ENCODE measurements at regions not wholly inside any gene's neighbourhood (a gene's known extent, or its start where the extent isn't known, plus 50 kb on each side); places are given as distances from the start of the nearest gene placed in this dataset.
A peak's percentile ranks its signal among the peaks of the same experiment; 100 is the strongest.
"Not testable (repeated sequence)": the region's sequence is repeated elsewhere in the genome, so short reads cannot be mapped to it uniquely, and the experiment has no call there.

DNA sequence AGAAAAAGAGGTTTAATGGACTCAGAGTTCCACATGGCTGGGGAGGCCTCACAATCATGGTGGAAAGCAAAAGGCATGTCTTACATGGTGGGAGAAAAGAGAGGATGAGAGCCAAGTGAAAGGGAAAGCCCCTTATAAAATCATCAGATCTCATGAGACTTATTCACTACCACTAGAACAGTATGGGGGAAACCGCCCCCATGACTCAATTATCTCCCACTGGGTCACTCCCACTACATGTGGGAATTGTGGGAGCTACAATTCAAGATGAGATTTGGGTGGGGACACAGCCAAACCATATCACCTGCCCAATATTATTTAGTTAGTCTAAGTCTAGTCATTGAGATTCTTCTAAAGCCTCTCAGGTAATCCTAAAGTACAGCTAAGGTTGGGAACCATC is 66.1 kb upstream of the HSPB3 start:
- intact Hi-C loops (cut with DNase I); H3K36me3 ChIP-seq (ENCODE audit: control insufficient read depth in 1 of 2, insufficient read depth in 2 of 2, low read length in 1 of 2); H3K27me3 ChIP-seq (ENCODE audit: control insufficient read depth in 1 of 2, insufficient read depth in 2 of 2, low read length in 1 of 2); ATAC-seq (ENCODE audit: low FRiP score); H3K9me3 ChIP-seq (ENCODE audit: control insufficient read depth, low read length); H3K27ac ChIP-seq (ENCODE audit: low read depth in 1 of 2, low read length in 2 of 2); H3K4me1 ChIP-seq (ENCODE audit: control insufficient read depth in 1 of 2, insufficient read depth in 2 of 2, low read length in 2 of 2); H3K4me3 ChIP-seq (ENCODE audit: low read length in 2 of 2); DNase-seq: not testable (repeated sequence)
- 96 to 100% methylated on average over 1 of the region's 1 CpG for WGBS, 2 donors

- DNase-seq (no peak), ATAC-seq (ENCODE audit: low FRiP score) (no peak)
- no peaks in the 10 kb centered on the region for H3K36me3 ChIP-seq (ENCODE audit: control insufficient read depth in 1 of 2, insufficient read depth in 2 of 2, low read length in 1 of 2)
- H3K9me3 ChIP-seq (ENCODE audit: control insufficient read depth, low read length), result no peaks in the 10 kb centered on the region
- WGBS, 2 donors, result 93 to 94% methylated on average over 1 of the region's 1 CpG
- no peaks in the 10 kb centered on the region for H3K27me3 ChIP-seq (ENCODE audit: control insufficient read depth in 1 of 2, insufficient read depth in 2 of 2, low read length in 1 of 2)
- peaks cover 3 to 6% of the 10 kb centered on the region in 2 donors for H3K4me1 ChIP-seq (ENCODE audit: control insufficient read depth in 1 of 2, insufficient read depth in 2 of 2, low read length in 2 of 2)
- no peak overlapping the region for H3K27ac ChIP-seq (ENCODE audit: low read depth in 1 of 2, low read length in 2 of 2)
- intact Hi-C loops (cut with DNase I), result no loop called here
- no peak overlapping the region for H3K4me3 ChIP-seq (ENCODE audit: low read length in 2 of 2)
Observed at GRCh38 chr5:54388811-54389210, 66.7 kb upstream of the HSPB3 start.

- Histone ChIP-seq H3K27me3 (ENCODE audit: control insufficient read depth in 1 of 2, insufficient read depth in 2 of 2, low read length in 1 of 2) (no peaks in the 10 kb centered on the region), H3K4me3 (ENCODE audit: low read length in 2 of 2) (no peak overlapping the region), H3K4me1 (ENCODE audit: control insufficient read depth in 1 of 2, insufficient read depth in 2 of 2, low read length in 2 of 2) (peaks cover 3 to 6% of the 10 kb centered on the region in 2 donors), H3K36me3 (ENCODE audit: control insufficient read depth in 1 of 2, insufficient read depth in 2 of 2, low read length in 1 of 2) (no peaks in the 10 kb centered on the region), H3K27ac (ENCODE audit: low read depth in 1 of 2, low read length in 2 of 2) (peak overlapping the region in 1 of 2 donors; percentile 16), H3K9me3 (ENCODE audit: control insufficient read depth, low read length) (no peaks in the 10 kb centered on the region)
- intact Hi-C loops (cut with DNase I), result no loop called here
- peak in 1 of 2 donors; percentile 50 for DNase-seq
- 6 to 9% methylated on average over 5 of the region's 5 CpGs for WGBS, 2 donors
- ATAC-seq (ENCODE audit: low FRiP score), result peak; percentile 72
Observed at GRCh38 chr5:54388409-54388808, 67.1 kb upstream of the HSPB3 start.

- Histone ChIP-seq H3K36me3 (ENCODE audit: control insufficient read depth in 1 of 2, insufficient read depth in 2 of 2, low read length in 1 of 2) (no peaks in the 10 kb centered on the region), H3K27ac (ENCODE audit: low read depth in 1 of 2, low read length in 2 of 2) (peak overlapping the region; percentile 40 to 77), H3K4me1 (ENCODE audit: control insufficient read depth in 1 of 2, insufficient read depth in 2 of 2, low read length in 2 of 2) (peaks cover 3 to 6% of the 10 kb centered on the region in 2 donors), H3K4me3 (ENCODE audit: low read length in 2 of 2) (no peak overlapping the region), H3K27me3 (ENCODE audit: control insufficient read depth in 1 of 2, insufficient read depth in 2 of 2, low read length in 1 of 2) (no peaks in the 10 kb centered on the region), H3K9me3 (ENCODE audit: control insufficient read depth, low read length) (no peaks in the 10 kb centered on the region)
- peak; percentile 84 for ATAC-seq (ENCODE audit: low FRiP score)
- intact Hi-C loops (cut with DNase I), result no loop called here
- WGBS, 2 donors, result 10 to 17% methylated on average over 3 of the region's 3 CpGs
- DNase-seq, result no peak
Observed at GRCh38 chr5:54387659-54388232, 67.8 kb upstream of the HSPB3 start.

GRCh38 chr5:54387031-54387430 is 68.5 kb upstream of the HSPB3 start:
- H3K9me3 ChIP-seq (ENCODE audit: control insufficient read depth, low read length), result no peaks in the 10 kb centered on the region
- peak overlapping the region in 1 of 2 donors; percentile 77 for H3K27ac ChIP-seq (ENCODE audit: low read depth in 1 of 2, low read length in 2 of 2)
- intact Hi-C loops (cut with DNase I), result no loop called here
- H3K27me3 ChIP-seq (ENCODE audit: control insufficient read depth in 1 of 2, insufficient read depth in 2 of 2, low read length in 1 of 2), result no peaks in the 10 kb centered on the region
- no peak overlapping the region for H3K4me3 ChIP-seq (ENCODE audit: low read length in 2 of 2)
- no peaks in the 10 kb centered on the region for H3K36me3 ChIP-seq (ENCODE audit: control insufficient read depth in 1 of 2, insufficient read depth in 2 of 2, low read length in 1 of 2)
- ATAC-seq (ENCODE audit: low FRiP score), result no peak
- DNase-seq, result no peak
- WGBS, 2 donors, result 5 to 9% methylated on average over 4 of the region's 4 CpGs
- peaks cover 3 to 6% of the 10 kb centered on the region in 2 donors for H3K4me1 ChIP-seq (ENCODE audit: control insufficient read depth in 1 of 2, insufficient read depth in 2 of 2, low read length in 2 of 2)

GRCh38 chr5:54385994-54386393 is 69.5 kb upstream of the HSPB3 start:
- WGBS, 2 donors, result 12 to 13% methylated on average over 2 of the region's 2 CpGs
- H3K4me3 ChIP-seq (ENCODE audit: low read length in 2 of 2), result no peak overlapping the region
- H3K27me3 ChIP-seq (ENCODE audit: control insufficient read depth in 1 of 2, insufficient read depth in 2 of 2, low read length in 1 of 2), result no peaks in the 10 kb centered on the region
- peaks cover 3 to 6% of the 10 kb centered on the region in 2 donors for H3K4me1 ChIP-seq (ENCODE audit: control insufficient read depth in 1 of 2, insufficient read depth in 2 of 2, low read length in 2 of 2)
- ATAC-seq (ENCODE audit: low FRiP score), result no peak
- no peaks in the 10 kb centered on the region for H3K36me3 ChIP-seq (ENCODE audit: control insufficient read depth in 1 of 2, insufficient read depth in 2 of 2, low read length in 1 of 2)
- H3K27ac ChIP-seq (ENCODE audit: low read depth in 1 of 2, low read length in 2 of 2), result no peak overlapping the region
- intact Hi-C loops (cut with DNase I), result no loop called here
- DNase-seq, result no peak
- H3K9me3 ChIP-seq (ENCODE audit: control insufficient read depth, low read length), result no peaks in the 10 kb centered on the region

- Histone ChIP-seq H3K27me3 (ENCODE audit: control insufficient read depth in 1 of 2, insufficient read depth in 2 of 2, low read length in 1 of 2) (no peaks in the 10 kb centered on the region), H3K4me3 (ENCODE audit: low read length in 2 of 2) (no peak overlapping the region), H3K36me3 (ENCODE audit: control insufficient read depth in 1 of 2, insufficient read depth in 2 of 2, low read length in 1 of 2) (no peaks in the 10 kb centered on the region), H3K4me1 (ENCODE audit: control insufficient read depth in 1 of 2, insufficient read depth in 2 of 2, low read length in 2 of 2) (peaks cover 3 to 6% of the 10 kb centered on the region in 2 donors), H3K9me3 (ENCODE audit: control insufficient read depth, low read length) (no peaks in the 10 kb centered on the region), H3K27ac (ENCODE audit: low read depth in 1 of 2, low read length in 2 of 2) (no peak overlapping the region)
- no peak for ATAC-seq (ENCODE audit: low FRiP score)
- DNase-seq, result no peak
- intact Hi-C loops (cut with DNase I), result no loop called here
- 94 to 96% methylated on average over 8 of the region's 8 CpGs for WGBS, 2 donors
Observed at GRCh38 chr5:54384356-54384933, 71.1 kb upstream of the HSPB3 start.

DNA sequence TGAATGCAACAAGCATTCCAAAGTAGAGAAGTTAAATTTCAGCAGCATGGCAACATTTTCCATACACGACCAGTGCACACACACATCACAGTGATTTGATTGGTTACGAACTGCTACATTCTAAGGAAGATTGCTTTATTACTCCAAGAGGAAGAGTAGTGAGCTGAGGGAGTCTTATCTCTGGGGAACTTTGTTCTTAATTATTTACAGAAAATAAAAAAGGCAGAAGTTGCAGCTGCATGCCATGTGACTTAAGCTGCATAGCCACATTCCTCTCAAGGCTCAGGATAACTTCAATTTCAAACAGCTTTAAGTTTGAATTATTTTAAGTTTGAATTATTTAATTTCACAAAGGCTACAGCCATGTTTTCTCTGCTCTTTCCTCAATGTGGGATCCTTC is 71.6 kb upstream of the HSPB3 start:
- WGBS, 2 donors, result 67 to 73% methylated on average over 2 of the region's 2 CpGs

GRCh38 chr5:54383225-54383901 is 72.1 kb upstream of the HSPB3 start:
- Histone ChIP-seq H3K27ac (ENCODE audit: low read depth in 1 of 2, low read length in 2 of 2) (no peak overlapping the region), H3K9me3 (ENCODE audit: control insufficient read depth, low read length) (no peaks in the 10 kb centered on the region), H3K4me3 (ENCODE audit: low read length in 2 of 2) (no peak overlapping the region), H3K36me3 (ENCODE audit: control insufficient read depth in 1 of 2, insufficient read depth in 2 of 2, low read length in 1 of 2) (no peaks in the 10 kb centered on the region), H3K4me1 (ENCODE audit: control insufficient read depth in 1 of 2, insufficient read depth in 2 of 2, low read length in 2 of 2) (peaks cover 3 to 6% of the 10 kb centered on the region in 2 donors), H3K27me3 (ENCODE audit: control insufficient read depth in 1 of 2, insufficient read depth in 2 of 2, low read length in 1 of 2) (no peaks in the 10 kb centered on the region)
- ATAC-seq (ENCODE audit: low FRiP score) (no peak), DNase-seq (no peak)
- WGBS, 2 donors, result 66 to 69% methylated on average over 3 of the region's 3 CpGs
- intact Hi-C loops (cut with DNase I), result no loop called here

More for the DNA sequence above, 71.6 kb upstream of the HSPB3 start:
- H3K36me3 ChIP-seq (ENCODE audit: control insufficient read depth in 1 of 2, insufficient read depth in 2 of 2, low read length in 1 of 2), result no peaks in the 10 kb centered on the region
- H3K9me3 ChIP-seq (ENCODE audit: control insufficient read depth, low read length), result no peaks in the 10 kb centered on the region
- no peak overlapping the region for H3K4me3 ChIP-seq (ENCODE audit: low read length in 2 of 2)
- H3K27me3 ChIP-seq (ENCODE audit: control insufficient read depth in 1 of 2, insufficient read depth in 2 of 2, low read length in 1 of 2), result no peaks in the 10 kb centered on the region
- DNase-seq (no peak), ATAC-seq (ENCODE audit: low FRiP score) (no peak)
- no peak overlapping the region for H3K27ac ChIP-seq (ENCODE audit: low read depth in 1 of 2, low read length in 2 of 2)
- peaks cover 3 to 6% of the 10 kb centered on the region in 2 donors for H3K4me1 ChIP-seq (ENCODE audit: control insufficient read depth in 1 of 2, insufficient read depth in 2 of 2, low read length in 2 of 2)
- intact Hi-C loops (cut with DNase I), result no loop called here
